H9 (cell line): ENCODE measurements at regions not wholly inside any gene's neighbourhood (a gene's known extent, or its start where the extent isn't known, plus 50 kb on each side); places are given as distances from the start of the nearest gene placed in this dataset.
A peak's percentile ranks its signal among the peaks of the same experiment; 100 is the strongest.

Source experiments
- DNase-seq: peaks from one replicate; pipeline ENCODE4 v3.0.0-alpha.2; 2017
- H2AFZ ChIP-seq: one replicate; pipeline ENCODE4 v1.6.1; 2013; ENCODE audit warnings: mild to moderate bottlenecking, low read length, control low read depth, moderate library complexity
- H2AK5ac ChIP-seq: 2 replicates; pipeline ENCODE4 v1.6.1; 2013; ENCODE audit warnings: low read length, control low read depth, mixed read lengths; ENCODE audit not compliant: insufficient read length
- H2BK120ac ChIP-seq: one replicate; pipeline ENCODE4 v1.6.1; 2013; ENCODE audit warnings: low read depth, mild to moderate bottlenecking, low read length, control low read depth, inconsistent platforms; ENCODE audit not compliant: poor library complexity, severe bottlenecking
- H2BK12ac ChIP-seq: 2 replicates; pipeline ENCODE4 v1.6.1; 2013; ENCODE audit warnings: low read length, control low read depth, mixed read lengths, low read depth; ENCODE audit not compliant: insufficient read length
- H2BK15ac ChIP-seq: 2 replicates; pipeline ENCODE4 v1.6.1; 2013; ENCODE audit warnings: low read depth, low read length, control low read depth
- H2BK20ac ChIP-seq: one replicate; pipeline ENCODE4 v1.6.1; 2013; ENCODE audit warnings: low read depth, mild to moderate bottlenecking, low read length, control low read depth, inconsistent platforms; ENCODE audit not compliant: poor library complexity, severe bottlenecking
- H2BK5ac ChIP-seq: 2 replicates; pipeline ENCODE4 v1.6.1; 2013; ENCODE audit warnings: low read length, control low read depth, mixed read lengths; ENCODE audit not compliant: insufficient read length
- H3K14ac ChIP-seq: 2 replicates; pipeline ENCODE4 v1.6.1; 2013; ENCODE audit warnings: low read length, control low read depth; ENCODE audit not compliant: insufficient read depth
- H3K18ac ChIP-seq: 2 replicates; pipeline ENCODE4 v1.6.1; 2013; ENCODE audit warnings: low read depth, mild to moderate bottlenecking, mixed read lengths, low read length, control low read depth; ENCODE audit not compliant: insufficient read length
- H3K23ac ChIP-seq: 2 replicates; pipeline ENCODE4 v1.6.1; 2013; ENCODE audit warnings: low read length, control low read depth, mixed read lengths, low read depth; ENCODE audit not compliant: insufficient read length
- H3K23me2 ChIP-seq: 2 replicates; pipeline ENCODE4 v1.6.1; 2013; ENCODE audit warnings: low read depth, mild to moderate bottlenecking, mixed read lengths, low read length, control low read depth; ENCODE audit not compliant: insufficient read length, poor library complexity, severe bottlenecking
- H3K27ac ChIP-seq: 2 replicates; pipeline ENCODE4 v1.5.1; 2013; ENCODE audit warnings: low read length, control low read depth, mixed read lengths, low read depth; ENCODE audit not compliant: insufficient read length
- H3K27me3 ChIP-seq: 2 replicates; pipeline ENCODE4 v1.6.1; 2013; ENCODE audit warnings: low read length, control low read depth, inconsistent platforms; ENCODE audit not compliant: insufficient read depth
- H3K4ac ChIP-seq: 2 replicates; pipeline ENCODE4 v1.6.1; 2013; ENCODE audit warnings: low read depth, mild to moderate bottlenecking, control low read depth, inconsistent platforms, low read length, moderate library complexity
- H3K4me1 ChIP-seq: 2 replicates; pipeline ENCODE4 v1.6.1; 2013; ENCODE audit warnings: low read length, control low read depth, inconsistent platforms; ENCODE audit not compliant: insufficient read depth
- H3K4me2 ChIP-seq: 2 replicates; pipeline ENCODE4 v1.6.1; 2013; ENCODE audit warnings: low read length, control low read depth, mixed read lengths; ENCODE audit not compliant: insufficient read length, insufficient read depth
- H3K56ac ChIP-seq: 2 replicates; pipeline ENCODE4 v1.6.1; 2013; ENCODE audit warnings: low read depth, mild to moderate bottlenecking, mixed read lengths, low read length, control low read depth; ENCODE audit not compliant: insufficient read length
- H3K79me1 ChIP-seq: 2 replicates; pipeline ENCODE4 v1.6.1; 2013; ENCODE audit warnings: low read depth, mild to moderate bottlenecking, moderate library complexity, low read length, control low read depth, inconsistent platforms; ENCODE audit not compliant: insufficient read depth, poor library complexity, severe bottlenecking
- H3K79me2 ChIP-seq: 2 replicates; pipeline ENCODE4 v1.6.1; 2013; ENCODE audit warnings: low read length, control low read depth, inconsistent platforms; ENCODE audit not compliant: insufficient read depth
- H3K9ac ChIP-seq: 2 replicates; pipeline ENCODE4 v1.6.1; 2013; ENCODE audit warnings: low read length, control low read depth, mixed read lengths; ENCODE audit not compliant: insufficient read length; ENCODE audit errors: extremely low read depth
- H3K9me3 ChIP-seq: one replicate; pipeline ENCODE4 v1.6.1; 2013; ENCODE audit warnings: low read depth, low read length, inconsistent platforms; ENCODE audit not compliant: control insufficient read depth
- H3T11ph ChIP-seq: one replicate; pipeline ENCODE4 v1.6.1; 2013; ENCODE audit warnings: mild to moderate bottlenecking, low read length, control low read depth, inconsistent platforms
- H4K20me1 ChIP-seq: one replicate; pipeline ENCODE4 v1.6.1; 2013; ENCODE audit not compliant: control insufficient read depth, insufficient read length, insufficient read depth
- H4K5ac ChIP-seq: 2 replicates; pipeline ENCODE4 v1.6.1; 2013; ENCODE audit warnings: low read depth, mild to moderate bottlenecking, mixed read lengths, low read length, control low read depth; ENCODE audit not compliant: insufficient read length
- H4K8ac ChIP-seq: replicated peaks from 2 replicates; pipeline ENCODE4 v1.6.1; 2013; ENCODE audit warnings: low read length, control low read depth, mixed read lengths, low read depth; ENCODE audit not compliant: insufficient read length
- H4K91ac ChIP-seq: 2 replicates; pipeline ENCODE4 v1.6.1; 2013; ENCODE audit warnings: low read depth, mild to moderate bottlenecking, moderate library complexity, mixed read lengths, low read length, control low read depth; ENCODE audit not compliant: insufficient read length
- H3K27ac Mint-ChIP-seq, 3 experiments: 2 replicates in 2 of 3; 3 replicates in 1 of 3; pipeline ENCODE4 v1.8.0; 2020 to 2021; ENCODE audit warnings: mixed read lengths in 3 of 3, mild to moderate bottlenecking in 1 of 3, moderate library complexity in 1 of 3
- H3K27me3 Mint-ChIP-seq: 2 replicates; pipeline ENCODE4 v1.8.0; 2021; ENCODE audit warnings: low read depth, mild to moderate bottlenecking, moderate library complexity, mixed read lengths
- H3K36me3 Mint-ChIP-seq, 3 experiments: 2 replicates in 2 of 3; 3 replicates in 1 of 3; pipeline ENCODE4 v1.8.0; 2020 to 2021; ENCODE audit warnings: low read depth in 3 of 3, mixed read lengths in 3 of 3; ENCODE audit not compliant: insufficient read depth in 1 of 3
- H3K4me1 Mint-ChIP-seq, 2 experiments: 2 replicates each; pipeline ENCODE4 v1.8.0; 2020; ENCODE audit warnings: mixed read lengths in 2 of 2
- H3K4me3 Mint-ChIP-seq, 2 experiments: 2 replicates in 1 of 2; 3 replicates in 1 of 2; pipeline ENCODE4 v1.8.0; 2020 to 2021; ENCODE audit warnings: mild to moderate bottlenecking in 2 of 2, mixed read lengths in 2 of 2, moderate library complexity in 1 of 2
- H3K9me3 Mint-ChIP-seq, 2 experiments: 2 replicates in 1 of 2; 3 replicates in 1 of 2; pipeline ENCODE4 v1.8.0; 2020; ENCODE audit warnings: mild to moderate bottlenecking in 2 of 2, mixed read lengths in 2 of 2, moderate library complexity in 1 of 2
- CTCF ChIP-seq: fragments of 200-600 bp; sonication (generic); conservative IDR thresholded peaks from 3 replicates; pipeline ENCODE4 v1.8.0; 2021; ENCODE audit warnings: antibody characterized with exemption, mild to moderate bottlenecking
- WGBS: extraction: QIAGEN DNeasy Blood & Tissue Kit; methylation state at CpG from one replicate; pipeline ENCODE4 v1.1.7; 2013; ENCODE audit warnings: missing lambda C conversion rate, low lambda C conversion rate, mixed read lengths; ENCODE audit not compliant: insufficient read length; ENCODE audit errors: extremely low coverage; 5-methylcytosine and 5-hydroxymethylcytosine counted together

GRCh38 chr19:16025108-16026101, 50.9 kb upstream of the TPM4 start:
- no CpG with 5 or more reads among the region's 20 CpGs for WGBS
- no peak overlapping the region; the same call in 1 of the 2 replicates for H3K14ac ChIP-seq
- H3K4me1 Mint-ChIP-seq = no peaks in the 10 kb centered on the region
- H4K5ac ChIP-seq = no peak overlapping the region
- no peaks in the 10 kb centered on the region for H3K23me2 ChIP-seq
- H2BK15ac ChIP-seq = no peak overlapping the region
- DNase-seq = peak; percentile 82
- no peak overlapping the region for H2BK20ac ChIP-seq
- peaks cover 13 to 95% of the 10 kb centered on the region in 2 experiments for H3K9me3 Mint-ChIP-seq
- H2AK5ac ChIP-seq = no peak overlapping the region
- no peak overlapping the region for H3T11ph ChIP-seq
- H3K23ac ChIP-seq = no peak overlapping the region
- no peak overlapping the region for H3K27ac ChIP-seq
- H3K27me3 ChIP-seq = no peaks in the 10 kb centered on the region
- H2AFZ ChIP-seq = no peak overlapping the region
- H3K79me2 ChIP-seq = no peaks in the 10 kb centered on the region
- H3K36me3 Mint-ChIP-seq = peaks cover 0 to 6% (median 0%) of the 10 kb centered on the region in 3 experiments; a peak in 1 of 7 replicates
- no peak overlapping the region for H2BK12ac ChIP-seq
- peaks cover 1% of the 10 kb centered on the region; the same call in 1 of the 2 replicates for H3K27me3 Mint-ChIP-seq
- no peak overlapping the region for H4K91ac ChIP-seq
- H3K4ac ChIP-seq = no peak overlapping the region
- no peak overlapping the region for H2BK5ac ChIP-seq
- H3K18ac ChIP-seq = no peak overlapping the region
- peaks cover 45% of the 10 kb centered on the region for H3K9me3 ChIP-seq
- H2BK120ac ChIP-seq = no peak overlapping the region
- no peak overlapping the region for H3K4me2 ChIP-seq
- TF ChIP-seq CTCF = no peak; the same call in 2 of the 3 replicates
- H4K20me1 ChIP-seq = no peaks in the 10 kb centered on the region
- H3K56ac ChIP-seq = no peak overlapping the region
- H3K9ac ChIP-seq = no peak overlapping the region
- H3K4me3 Mint-ChIP-seq = no peak overlapping the region
- H3K4me1 ChIP-seq = no peaks in the 10 kb centered on the region
- no peaks in the 10 kb centered on the region for H3K79me1 ChIP-seq
- H4K8ac ChIP-seq = no peak overlapping the region
- H3K27ac Mint-ChIP-seq = no peak overlapping the region
